ENCODE measurements at regions not wholly inside any gene's neighbourhood (a gene's known extent, or its start where the extent isn't known, plus 50 kb on each side); places are given as distances from the start of the nearest gene placed in this dataset.
"Not testable (repeated sequence)": the region's sequence is repeated elsewhere in the genome, so short reads cannot be mapped to it uniquely, and the experiment has no call there.

DNA sequence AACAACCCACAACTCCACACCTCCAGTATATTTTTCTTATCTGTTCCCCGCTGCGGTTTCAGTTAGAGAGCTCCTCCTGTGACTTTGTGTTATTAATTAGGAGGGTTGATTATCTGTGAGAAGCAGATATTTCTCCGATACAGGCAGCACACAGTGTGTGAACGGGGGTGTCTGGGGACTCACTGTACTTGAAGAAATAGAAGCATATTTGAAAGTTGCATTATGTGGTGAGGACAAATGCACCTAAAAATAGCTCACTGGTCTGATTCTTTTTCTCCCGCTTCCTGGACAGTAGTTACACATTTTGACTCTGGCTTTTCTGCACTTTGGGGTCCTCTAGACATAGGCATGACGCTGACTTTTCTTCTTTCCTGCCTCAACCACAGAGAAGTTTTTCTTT, 277.7 kb downstream of the VRK1 start:
- DNase-seq (ENCODE audit: low read depth) = no peak

DNA sequence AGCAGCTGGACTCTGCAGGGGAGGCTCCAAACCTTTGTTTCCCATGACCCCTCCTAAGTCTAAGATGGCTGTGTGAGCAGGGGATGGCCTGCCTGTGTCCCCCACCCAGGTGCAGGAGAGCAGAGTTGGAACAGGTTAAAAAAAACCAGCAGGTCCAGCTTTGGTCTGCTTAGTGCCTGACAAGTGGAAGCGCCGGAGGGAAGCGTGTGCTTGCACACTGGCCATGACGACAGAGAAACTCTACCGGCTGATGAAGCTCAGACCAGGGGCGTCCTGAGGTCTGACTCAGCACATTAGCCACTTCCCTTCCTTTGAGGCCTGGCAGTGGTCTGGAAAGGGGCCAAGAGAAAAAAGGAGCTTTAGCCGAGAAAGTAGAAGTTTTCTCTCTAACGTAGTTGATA, 280.1 kb downstream of the VRK1 start:
- no peak for DNase-seq (ENCODE audit: low read depth)

DNA sequence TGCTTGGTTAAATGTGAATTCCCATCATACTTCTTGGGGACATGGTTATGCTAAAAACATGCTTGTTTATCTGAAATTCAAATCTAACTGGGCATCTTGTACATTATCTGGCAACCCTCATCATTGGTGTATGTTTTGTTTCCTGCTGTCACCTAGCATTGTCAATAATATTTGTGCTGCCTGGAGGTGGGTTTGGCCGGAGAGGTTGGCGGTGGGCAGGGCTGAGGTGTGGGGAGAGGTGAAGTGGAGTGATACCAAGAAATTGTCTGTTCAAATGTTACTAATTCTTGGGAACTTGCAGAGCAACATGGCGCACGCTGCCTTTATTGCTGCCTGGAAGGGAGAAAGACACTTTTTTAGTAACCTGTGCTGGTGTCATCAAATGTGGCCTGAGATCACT, 280.5 kb downstream of the VRK1 start:
- DNase-seq (ENCODE audit: low read depth) = no peak

DNA sequence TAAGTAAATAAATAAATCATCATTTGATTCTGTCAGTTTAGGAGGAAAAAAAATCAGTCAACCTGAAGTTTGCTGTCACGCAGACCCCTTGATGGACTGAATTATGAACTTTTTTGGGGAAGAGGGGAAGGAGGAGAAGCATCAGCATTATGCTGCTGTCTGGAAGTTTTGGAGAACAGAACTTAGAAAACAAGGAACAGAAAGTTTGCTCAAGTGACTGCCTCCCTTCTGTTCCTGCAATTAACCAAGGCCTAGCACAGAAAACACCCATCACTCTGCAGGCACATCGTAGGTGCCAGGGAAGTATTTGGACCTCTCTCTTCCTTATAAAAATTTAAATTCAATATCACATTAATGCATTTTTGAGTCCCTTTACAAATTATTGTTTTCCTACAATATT, 283.8 kb downstream of the VRK1 start:
- no peak for DNase-seq (ENCODE audit: low read depth)

DNA sequence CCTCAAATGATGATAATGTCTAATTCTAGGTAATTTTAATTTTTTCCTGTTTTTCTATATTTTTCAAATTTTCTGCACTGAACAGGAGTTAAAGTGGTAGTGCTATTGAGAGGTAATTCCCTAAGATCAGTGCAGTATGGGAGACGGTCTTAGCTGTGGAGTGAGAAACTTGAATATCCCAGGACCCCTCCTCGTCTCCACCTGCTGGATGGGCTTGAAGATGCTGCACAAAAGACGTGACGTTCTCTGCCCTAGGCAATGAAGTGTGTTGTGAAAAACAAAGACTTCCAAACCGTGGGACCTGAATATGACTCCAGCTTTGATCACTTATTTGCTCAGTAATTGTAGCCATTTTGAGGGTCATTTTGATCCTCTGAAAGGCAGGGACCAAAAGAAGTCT, 298.1 kb downstream of the VRK1 start:
- no peak for DNase-seq (ENCODE audit: low read depth)

DNA sequence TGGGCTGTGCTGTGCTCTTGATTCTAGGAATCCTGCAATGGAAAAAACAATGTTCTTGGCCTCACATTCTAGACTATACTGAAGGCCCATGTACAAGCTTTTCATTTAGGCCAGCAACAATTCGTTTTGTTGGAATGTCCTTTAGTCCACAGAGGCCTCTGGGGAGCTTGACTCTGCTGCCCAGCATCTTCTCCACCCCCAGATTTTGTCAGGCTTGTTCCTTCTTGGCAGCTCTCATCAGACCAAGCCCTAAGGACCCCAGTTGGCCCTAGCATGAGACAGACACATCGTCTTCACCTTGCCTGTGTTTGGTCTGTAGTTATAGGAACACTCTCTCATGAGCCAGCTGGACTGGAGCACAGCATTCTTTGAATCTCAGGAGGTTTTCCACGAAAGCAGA, 300.1 kb downstream of the VRK1 start:
- DNase-seq (ENCODE audit: low read depth) = no peak

DNA sequence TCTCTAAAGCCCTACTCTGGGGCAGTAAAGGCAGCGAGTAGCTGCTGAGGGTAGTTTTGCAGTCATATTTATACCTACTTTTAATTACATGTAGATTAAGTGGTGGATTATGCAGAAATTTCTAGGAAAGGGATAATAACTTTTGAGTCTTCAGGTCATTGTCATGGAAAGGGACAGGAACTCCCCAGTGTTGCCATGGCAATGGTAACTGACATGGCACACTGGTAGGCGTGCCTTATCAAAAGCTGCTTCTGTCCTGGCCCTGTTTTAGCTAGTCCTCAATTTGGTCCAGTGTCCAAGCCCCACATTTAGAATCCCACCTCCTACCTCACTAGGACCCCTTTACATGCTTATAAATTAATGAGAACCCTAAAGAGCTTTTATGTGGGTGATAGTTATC, 303.1 kb downstream of the VRK1 start:
- no peak for DNase-seq (ENCODE audit: low read depth)

DNA sequence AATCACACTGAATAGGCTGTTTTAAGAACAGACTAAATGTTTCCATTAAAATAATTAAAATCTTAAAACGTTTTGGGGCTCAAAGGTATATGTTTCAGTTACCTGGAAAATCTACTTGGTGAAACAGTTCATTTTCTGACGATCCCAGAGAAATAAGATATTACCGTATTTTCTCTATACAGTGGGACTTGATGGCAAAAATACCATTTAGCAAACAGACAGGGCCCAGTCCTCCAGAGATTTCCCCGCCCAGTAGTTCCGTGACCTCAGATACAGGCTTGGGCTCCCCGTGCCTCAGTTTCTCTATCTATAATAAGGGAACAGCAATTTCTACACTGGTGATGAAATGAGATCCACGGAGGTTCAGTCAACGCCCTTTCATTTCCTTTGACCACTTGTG, 304.4 kb downstream of the VRK1 start:
- DNase-seq (ENCODE audit: low read depth) = no peak

DNA sequence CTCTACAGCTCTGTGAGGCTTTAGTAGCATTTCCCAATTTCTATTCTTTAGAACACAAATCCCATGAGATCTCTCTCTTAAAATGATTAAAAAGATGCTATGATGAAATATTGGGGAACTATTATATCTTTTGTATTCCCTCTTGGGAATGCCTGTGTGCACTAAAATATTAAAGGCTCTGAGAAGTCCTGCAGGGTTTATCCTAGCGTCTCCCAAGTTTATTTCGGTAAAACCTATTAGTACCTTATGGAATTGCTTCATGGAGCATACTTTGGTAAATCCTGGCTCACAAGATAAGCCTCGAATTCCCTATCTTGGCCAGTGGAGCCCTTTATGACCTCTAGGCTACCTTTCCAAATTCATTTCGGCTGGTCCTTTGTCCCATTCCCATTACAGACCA, 306.8 kb downstream of the VRK1 start:
- DNase-seq (ENCODE audit: low read depth) = no peak

DNA sequence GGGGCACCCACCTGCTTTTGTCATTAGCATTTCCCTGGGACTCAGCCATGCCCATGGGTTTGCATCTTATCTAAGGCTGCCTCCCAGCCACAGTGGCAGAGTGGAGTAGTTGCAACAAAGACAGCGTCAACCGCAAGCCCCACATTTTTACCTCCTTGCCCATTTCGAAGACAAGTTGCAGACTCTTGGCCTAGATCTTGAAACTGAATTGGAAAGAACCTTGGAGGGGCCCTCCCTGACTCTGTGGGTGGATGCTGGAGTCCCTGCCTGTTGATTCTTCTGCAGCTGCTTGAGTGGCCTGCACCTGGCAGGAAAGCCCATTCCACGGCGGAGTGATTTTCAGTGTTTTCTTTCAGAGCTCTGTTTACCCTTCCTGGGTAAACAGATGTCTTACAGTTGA, 309.0 kb downstream of the VRK1 start:
- DNase-seq (ENCODE audit: low read depth) = no peak

DNA sequence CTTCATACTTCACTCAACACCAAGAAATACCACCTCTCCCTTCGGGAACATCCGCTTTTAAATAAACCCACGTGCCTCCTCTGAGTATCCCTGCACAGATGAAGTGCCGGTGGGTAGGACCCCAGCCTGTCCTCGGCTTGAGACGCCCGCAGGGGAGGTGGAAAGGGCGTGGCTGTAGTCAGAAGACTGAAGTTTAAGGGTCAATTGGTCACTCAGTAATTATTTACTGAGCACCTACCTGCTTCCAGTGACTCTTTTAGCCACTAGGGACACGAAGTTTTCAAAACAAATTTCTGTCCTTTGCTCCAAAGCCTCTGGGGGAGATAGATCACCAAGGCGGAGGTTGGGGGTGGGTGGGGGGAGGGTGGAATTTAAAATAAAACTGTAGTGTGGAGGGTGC, 309.4 kb downstream of the VRK1 start:
- no peak for DNase-seq (ENCODE audit: low read depth)

DNA sequence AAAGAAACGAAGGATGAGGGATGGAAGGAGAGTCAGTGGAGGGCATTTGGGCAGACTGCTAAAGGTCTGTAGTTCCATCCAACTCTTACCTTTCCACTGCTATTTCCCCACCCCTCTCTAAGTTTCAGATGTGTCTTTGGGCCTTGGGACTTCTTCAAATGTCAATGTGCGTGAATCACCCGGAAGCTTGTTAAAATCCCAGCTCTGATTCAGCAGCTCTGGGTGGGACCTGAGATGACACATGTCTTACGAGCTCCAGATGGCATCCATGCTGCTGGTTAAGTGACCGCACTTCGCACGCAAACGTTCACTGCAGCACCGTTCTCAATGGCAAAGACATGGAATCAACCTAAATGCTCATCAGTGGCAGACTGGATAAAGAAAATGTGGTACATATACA, 309.9 kb downstream of the VRK1 start:
- no peak for DNase-seq (ENCODE audit: low read depth)

DNA sequence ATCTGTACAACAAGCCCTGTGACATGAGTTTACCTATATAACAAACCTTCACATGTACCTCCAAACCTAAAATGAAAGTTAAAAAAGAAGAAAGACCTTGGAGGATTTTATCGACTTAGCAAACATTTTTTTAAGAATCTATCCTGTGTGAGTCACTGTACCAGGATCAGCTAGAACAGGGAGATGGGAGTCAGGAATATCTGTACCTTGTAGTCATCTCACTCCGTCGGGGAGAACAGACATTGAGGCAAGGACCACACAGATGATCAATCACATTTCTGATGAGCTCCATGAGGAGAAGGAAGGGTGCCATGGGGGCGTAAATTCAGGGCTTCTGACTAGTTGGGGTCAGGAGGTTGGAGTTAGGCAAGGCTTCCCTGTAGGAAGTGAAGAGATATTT, 310.6 kb downstream of the VRK1 start:
- no peak for DNase-seq (ENCODE audit: low read depth)

DNA sequence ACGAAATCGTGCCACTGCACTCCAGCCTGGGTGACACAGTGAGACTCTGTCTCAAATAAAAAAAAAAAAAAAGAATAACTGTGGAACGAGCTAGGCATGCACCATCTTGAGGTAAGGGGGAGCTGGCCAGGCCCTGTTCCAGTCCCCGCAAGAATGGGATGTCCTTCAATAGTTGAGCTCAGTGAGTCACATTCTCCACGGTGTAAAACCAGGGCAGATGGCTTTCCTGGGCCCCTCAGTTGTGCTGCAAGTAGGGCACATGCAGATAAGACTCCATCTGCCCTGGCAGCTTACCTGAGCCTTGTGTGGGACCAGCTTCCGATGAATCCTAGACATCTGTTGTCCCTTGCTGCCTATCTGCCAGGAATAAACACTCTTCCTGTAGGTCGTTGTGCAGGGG, 312.1 kb downstream of the VRK1 start:
- DNase-seq (ENCODE audit: low read depth) = no peak

DNA sequence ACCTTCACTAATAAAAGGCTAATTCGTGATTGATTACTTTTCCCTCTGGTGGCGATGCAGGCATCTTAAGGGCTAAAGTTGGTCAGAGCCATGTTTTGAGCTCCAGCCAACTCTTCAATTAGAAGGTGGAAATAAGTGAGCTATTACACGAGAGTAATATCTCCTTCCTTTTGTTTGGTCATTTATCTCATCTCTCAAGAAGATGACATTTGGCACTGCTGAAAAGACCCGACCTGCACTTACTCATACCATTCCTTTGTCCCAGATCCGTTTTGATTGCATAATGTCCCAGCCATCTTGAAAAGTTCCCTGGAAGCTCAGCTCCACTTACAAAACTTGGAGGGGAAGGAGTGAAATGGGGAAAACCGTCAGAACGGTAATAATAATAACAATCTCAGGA, 316.2 kb downstream of the VRK1 start:
- no peak for DNase-seq (ENCODE audit: low read depth)

DNA sequence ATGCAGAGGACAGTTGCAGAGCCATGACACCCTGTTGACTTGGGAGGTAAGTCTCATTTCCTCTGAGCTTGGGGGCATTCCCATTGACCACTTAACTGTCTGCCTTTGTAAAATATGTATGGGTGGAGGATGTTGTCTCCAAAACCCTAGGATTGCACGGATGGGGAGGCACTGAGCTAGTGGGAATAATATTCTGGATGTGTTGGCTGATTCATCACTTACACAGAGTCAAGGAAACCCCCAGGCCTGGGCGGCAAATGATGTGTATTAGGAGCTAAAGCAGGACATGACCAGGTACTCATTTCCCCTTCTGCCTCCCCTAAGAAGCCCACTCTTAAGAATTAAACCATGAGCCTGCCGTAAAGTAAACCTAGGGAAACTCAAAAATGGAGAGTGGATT, 319.4 kb downstream of the VRK1 start:
- DNase-seq (ENCODE audit: low read depth) = no peak

DNA sequence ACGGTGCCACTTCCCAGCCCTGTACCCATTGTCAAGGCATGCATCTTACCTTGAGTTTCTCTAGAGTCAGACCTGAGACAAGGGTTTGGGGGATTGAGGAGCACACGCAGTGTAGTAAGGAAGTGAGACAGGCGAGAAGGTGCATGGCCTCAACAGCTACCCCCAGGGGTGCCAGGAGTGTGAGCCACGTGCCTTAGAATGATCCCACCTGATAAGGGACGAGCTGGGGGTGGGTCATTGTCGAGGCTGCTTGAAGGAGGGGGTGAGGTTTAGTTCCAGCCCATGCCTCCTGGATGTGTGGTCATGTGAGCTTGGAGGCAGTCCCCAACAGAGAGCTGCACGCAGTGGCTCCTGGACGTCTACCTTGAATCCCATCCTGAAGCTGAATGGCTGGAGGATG, 320.5 kb downstream of the VRK1 start:
- no peak for DNase-seq (ENCODE audit: low read depth)

DNA sequence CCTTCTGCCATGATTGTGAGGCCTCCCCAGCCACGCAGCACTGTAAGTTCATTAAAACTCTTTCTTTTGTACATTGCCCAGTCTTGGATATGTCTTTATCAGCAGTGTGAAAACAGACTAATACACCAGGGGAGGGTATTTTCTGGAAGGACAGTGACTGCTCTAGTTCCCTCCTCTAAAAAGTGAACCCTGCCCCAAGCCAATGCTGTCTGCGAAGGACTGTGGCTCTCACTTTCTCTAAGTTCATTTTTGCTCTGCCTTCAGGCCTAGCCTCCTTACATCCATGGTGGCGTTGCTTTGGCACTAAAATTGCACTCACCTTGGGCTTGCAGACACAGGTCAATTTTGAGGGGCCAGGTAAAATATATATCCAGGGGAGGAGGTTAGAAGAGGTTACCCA, 323.0 kb downstream of the VRK1 start:
- no peak for DNase-seq (ENCODE audit: low read depth)

DNA sequence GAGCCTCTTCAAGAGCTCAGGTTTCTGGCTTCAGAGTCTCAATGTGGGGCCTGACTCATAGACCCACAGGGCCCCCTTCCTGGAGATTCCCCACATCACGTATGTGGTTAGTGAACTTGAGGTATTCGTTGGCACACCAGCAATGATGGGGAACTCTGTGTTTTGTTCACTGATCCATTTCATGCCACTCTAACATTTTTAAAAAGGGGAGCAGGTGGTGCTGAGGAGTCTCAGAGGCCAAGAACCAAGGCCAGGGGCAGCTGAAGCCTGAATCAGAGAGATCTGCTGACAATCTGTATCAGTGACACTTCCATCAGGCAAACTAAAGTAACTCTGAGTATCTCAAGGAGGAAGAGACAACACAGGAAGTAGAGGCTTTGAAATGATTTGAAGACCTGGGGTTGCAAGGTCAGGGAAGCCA, 323.4 kb downstream of the VRK1 start:
- DNase-seq (ENCODE audit: low read depth) = peak; percentile 25

DNA sequence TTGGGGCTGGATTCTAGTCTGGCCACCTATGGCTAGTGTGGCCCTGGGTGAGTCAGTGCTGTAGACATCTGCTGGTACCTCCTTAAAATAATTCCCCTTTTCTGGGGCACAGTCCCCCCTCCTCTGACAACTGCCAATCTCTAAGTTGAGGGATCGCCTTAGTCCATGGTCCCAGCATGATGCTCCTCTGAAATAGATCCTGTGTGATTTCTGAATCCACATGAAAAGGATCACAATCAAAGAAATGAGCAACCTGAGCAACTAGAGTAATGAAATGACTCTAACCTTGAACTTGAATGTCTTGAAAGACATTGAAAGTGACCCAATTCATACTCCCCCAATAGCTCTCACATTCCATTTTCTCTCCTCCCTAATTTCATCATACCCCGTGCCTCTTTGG, 332.5 kb downstream of the VRK1 start:
- no peak for DNase-seq (ENCODE audit: low read depth)

DNA sequence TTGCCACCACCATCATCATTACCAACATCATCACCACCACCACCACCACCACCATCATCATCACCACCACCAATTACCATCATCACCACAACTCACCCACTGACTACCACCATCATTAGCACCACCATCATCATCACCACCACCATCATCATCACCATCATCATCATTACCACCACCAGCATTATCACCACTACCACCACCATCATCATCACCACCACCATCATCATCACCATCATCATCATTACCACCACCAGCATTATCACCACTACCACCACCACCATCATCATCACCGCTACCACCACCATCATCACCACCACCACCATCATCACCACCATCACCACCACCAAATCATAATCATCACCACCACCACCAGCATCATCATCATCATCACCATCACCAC, 338.7 kb downstream of the VRK1 start:
- DNase-seq (ENCODE audit: low read depth) = not testable (repeated sequence)

DNA sequence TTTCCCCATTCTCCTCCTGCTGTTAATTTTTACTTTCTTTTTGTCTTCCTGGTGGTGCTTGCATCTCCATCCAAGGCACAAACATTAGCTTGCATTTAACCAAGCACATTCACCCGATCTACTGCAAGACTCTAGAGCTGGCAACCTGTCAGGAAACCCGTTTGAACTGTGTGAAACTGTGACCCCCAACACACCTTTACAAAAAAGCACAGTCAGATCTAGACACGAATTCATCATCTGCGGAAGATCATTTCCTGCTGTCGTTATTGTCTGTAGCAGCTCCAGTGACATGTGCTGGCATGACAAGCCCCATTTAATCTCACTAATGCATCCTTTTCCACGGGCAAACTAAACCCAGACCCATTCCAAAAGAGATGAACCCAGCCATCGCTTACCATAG, 340.5 kb downstream of the VRK1 start:
- no peak for DNase-seq (ENCODE audit: low read depth)

DNA sequence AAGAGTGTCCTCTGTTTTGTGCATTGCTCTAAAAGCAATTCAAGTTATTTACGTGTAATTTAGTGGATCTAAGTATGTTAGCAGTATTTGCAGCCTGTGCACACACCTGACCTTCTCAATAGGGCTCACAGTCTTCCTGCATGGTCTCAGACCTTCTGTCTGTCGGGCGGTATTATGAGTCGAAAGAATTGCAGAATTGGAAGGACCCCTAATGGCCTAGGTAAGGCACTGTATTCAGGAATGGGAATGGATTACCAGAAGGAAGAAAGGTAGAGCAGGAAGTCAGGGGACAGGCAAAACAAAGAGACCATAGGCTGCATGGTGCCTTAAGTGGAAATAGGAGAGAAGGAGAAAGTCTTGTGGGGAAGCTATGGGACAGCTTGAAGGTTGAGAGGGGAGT, 341.6 kb downstream of the VRK1 start:
- DNase-seq (ENCODE audit: low read depth) = no peak

DNA sequence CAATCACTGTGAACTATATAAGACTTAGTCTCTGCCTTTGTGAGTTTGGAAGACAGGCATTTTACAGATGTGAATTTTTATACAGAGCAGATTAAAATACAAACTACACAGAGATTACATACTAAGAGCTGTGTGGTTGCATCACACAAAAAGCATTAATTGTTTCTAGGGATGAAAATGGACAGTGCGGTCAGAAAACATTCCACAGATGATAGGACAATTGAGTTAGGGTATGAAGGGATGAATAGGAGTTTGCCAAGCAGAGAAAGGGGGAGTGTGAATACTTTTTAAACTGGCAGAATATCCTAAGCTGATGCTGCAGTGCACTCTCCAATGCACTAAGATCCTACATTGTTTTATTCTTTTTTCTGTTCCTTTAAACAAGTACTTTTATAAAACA, 345.8 kb downstream of the VRK1 start:
- DNase-seq (ENCODE audit: low read depth) = no peak

DNA sequence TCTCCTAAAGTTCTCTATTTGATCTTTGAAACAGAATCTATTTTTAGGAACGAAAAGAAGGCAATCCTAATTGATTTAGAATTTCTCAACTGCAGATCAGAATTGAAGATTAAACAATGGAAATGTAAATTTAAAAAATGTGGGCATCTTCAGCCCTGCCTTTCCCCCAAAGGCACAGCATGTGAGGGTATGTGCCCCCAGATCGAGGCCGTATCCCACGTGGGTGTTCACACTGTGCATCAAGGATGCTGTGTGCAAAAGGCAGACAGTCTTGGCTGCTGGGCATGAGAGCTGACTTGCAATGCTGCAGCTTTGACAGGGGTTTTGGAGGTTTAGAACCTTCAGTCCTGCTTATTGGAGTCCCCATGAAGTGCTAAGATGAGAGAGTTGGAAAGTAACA, 346.3 kb downstream of the VRK1 start:
- no peak for DNase-seq (ENCODE audit: low read depth)
